Posterior cingulate gyrus (tissue), 11 donors: ENCODE measurements at regions not wholly inside any gene's neighbourhood (a gene's known extent, or its start where the extent isn't known, plus 50 kb on each side); places are given as distances from the start of the nearest gene placed in this dataset.
"Not testable (repeated sequence)": the region's sequence is repeated elsewhere in the genome, so short reads cannot be mapped to it uniquely, and the experiment has no call there.

ENCODE experiments used
- DNase-seq, 10 donors: peaks; one replicate each; pipeline versions ENCODE4 v3.0.0 to v3.0.0-alpha.2; 2020 to 2021; ENCODE audit warnings: mixed read lengths in 3 of 10
- intact Hi-C: fragments of 100-400 bp; cut with DNase I; formaldehyde crosslinking; loops from one replicate; pipeline ENCODE4 v1.15.1; 2023

GRCh38 chr2:146450131-146450530 lies 1394.7 kb upstream of the ACVR2A start:
- DNase-seq: no peak
- intact Hi-C loops: no loop called here

- DNase-seq: no peak
- intact Hi-C loops: no loop called here
Observed at GRCh38 chr2:146444987-146445386, 1399.8 kb upstream of the ACVR2A start.

GRCh38 chr2:146444085-146444484 lies 1400.7 kb upstream of the ACVR2A start:
- no peak for DNase-seq
- intact Hi-C loops: no loop called here

DNA sequence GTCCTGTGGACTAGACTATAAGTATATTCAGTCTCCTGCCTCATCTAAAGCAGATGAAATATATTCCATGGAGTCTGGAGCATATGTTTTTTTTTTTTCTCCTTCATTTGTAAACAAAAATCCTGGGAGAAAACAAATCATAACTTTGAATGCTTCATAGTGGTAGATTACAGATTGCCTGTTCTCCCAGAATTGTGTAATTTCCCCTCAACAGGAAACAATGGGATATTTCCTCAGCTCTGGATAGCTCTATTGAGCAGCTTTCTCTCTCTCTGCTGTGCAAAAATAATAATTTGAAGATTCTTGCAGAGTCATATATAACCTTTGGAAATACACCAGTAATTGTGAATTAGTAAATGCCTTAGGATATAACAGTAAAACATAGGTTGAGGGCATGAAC lies 1406.6 kb upstream of the ACVR2A start:
- DNase-seq: no peak
- intact Hi-C loops: no loop called here

DNA sequence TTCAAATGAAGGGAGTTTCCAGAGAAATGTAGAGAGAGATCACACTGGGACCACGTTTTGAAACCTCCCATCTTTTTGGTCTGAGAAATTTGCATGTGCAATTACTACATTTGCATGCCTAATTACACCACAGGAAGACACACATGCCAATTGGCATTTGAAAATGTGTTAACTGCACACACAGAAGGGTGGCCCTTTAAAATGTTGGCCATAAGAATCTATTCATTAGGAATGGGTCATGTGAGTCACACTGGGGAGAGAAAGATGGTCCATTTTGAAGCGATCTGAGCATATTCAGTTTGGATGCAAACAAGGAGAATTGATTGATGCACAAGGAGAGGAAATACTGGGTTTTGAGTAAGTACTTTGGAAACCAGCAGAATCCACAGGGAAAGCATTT lies 1407.1 kb upstream of the ACVR2A start:
- intact Hi-C loops: no loop called here
- no peak for DNase-seq

GRCh38 chr2:146433116-146433875 lies 1411.5 kb upstream of the ACVR2A start:
- intact Hi-C loops: no loop called here
- peak in 2 of 10 donors; percentile 32 to 56 for DNase-seq

- DNase-seq: no peak
- intact Hi-C loops: no loop called here
Observed at GRCh38 chr2:146429366-146429765, 1415.5 kb upstream of the ACVR2A start.

GRCh38 chr2:146417942-146418341 lies 1426.9 kb upstream of the ACVR2A start:
- DNase-seq: no peak
- intact Hi-C loops: no loop called here

GRCh38 chr2:146415291-146415690 lies 1429.5 kb upstream of the ACVR2A start:
- no peak for DNase-seq
- intact Hi-C loops: no loop called here

GRCh38 chr2:146414456-146414855 lies 1430.4 kb upstream of the ACVR2A start:
- intact Hi-C loops: no loop called here
- no peak for DNase-seq

GRCh38 chr2:146413086-146413610 lies 1431.7 kb upstream of the ACVR2A start:
- DNase-seq: peak in 3 of 10 donors; percentile 46 to 83 (median 49)
- intact Hi-C loops: no loop called here

GRCh38 chr2:146412625-146413024 lies 1432.2 kb upstream of the ACVR2A start:
- peak in 3 of 10 donors; percentile 55 to 70 (median 62) for DNase-seq
- intact Hi-C loops: no loop called here

- DNase-seq, intact Hi-C loops: not testable (repeated sequence)
Observed at GRCh38 chr2:146405402-146406309, 1439.2 kb upstream of the ACVR2A start.

DNA sequence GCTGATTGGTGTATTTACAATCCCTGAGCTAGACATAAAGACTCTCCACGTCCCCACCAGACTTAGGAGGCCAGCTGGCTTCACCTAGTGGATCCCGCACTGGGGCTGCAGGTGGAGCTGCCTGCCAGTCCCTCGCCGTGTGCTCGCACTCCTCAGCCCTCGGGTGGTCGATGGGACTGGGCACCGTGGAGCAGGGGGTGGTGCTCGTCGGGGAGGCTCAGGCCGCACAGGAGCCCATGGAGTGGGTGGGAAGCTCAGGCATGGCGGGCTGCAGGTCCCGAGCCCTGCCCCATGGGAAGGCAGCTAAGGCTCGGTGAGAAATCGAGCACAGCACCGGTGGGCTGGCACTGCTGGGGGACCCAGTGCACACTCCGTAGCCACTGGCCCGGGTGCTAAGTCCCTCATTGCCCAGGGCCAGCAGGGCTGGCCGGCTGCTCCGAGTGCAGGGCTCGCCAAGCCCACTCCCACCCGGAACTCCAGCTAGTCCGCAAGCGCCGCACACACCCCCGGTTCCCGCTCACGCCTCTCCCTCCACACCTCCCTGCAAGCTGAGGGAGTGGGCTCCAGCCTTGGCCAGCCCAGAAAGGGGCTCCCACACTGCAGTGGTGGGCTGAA lies 1441.2 kb upstream of the ACVR2A start:
- intact Hi-C loops: not testable (repeated sequence)
- DNase-seq: peak in 2 of 10 donors; percentile 47 to 71

- intact Hi-C loops: no loop called here
- DNase-seq: no peak
Observed at GRCh38 chr2:146392631-146393030, 1452.2 kb upstream of the ACVR2A start.

GRCh38 chr2:146392186-146392585 lies 1452.6 kb upstream of the ACVR2A start:
- peak in 2 of 10 donors; percentile 51 to 73 for DNase-seq
- intact Hi-C loops: no loop called here

GRCh38 chr2:146388757-146389156 lies 1456.1 kb upstream of the ACVR2A start:
- intact Hi-C loops: no loop called here
- DNase-seq: no peak

- intact Hi-C loops: no loop called here
- no peak for DNase-seq
Observed at GRCh38 chr2:146386096-146386495, 1458.7 kb upstream of the ACVR2A start.

DNA sequence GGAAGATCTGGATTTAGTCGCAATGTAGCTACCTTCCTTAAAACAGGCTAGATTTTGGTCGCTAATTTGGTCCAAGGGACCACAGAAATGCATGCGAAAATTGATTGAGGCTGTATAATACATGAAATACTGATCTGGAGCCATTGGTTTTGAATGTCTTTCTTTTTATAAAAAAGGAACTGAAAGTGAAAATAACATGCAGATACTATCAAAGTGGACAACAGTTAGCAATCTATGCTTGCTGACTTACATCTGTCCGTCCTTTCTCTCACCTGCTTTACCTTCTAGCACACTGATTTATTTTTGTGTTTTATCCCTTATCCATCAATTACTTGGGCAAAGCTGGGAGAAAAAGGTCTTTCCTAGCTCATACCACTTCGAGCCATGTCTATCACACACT lies 1459.8 kb upstream of the ACVR2A start:
- no peak for DNase-seq
- intact Hi-C loops: no loop called here

GRCh38 chr2:146376511-146377064 lies 1468.2 kb upstream of the ACVR2A start:
- intact Hi-C loops: no loop called here
- no peak for DNase-seq

DNA sequence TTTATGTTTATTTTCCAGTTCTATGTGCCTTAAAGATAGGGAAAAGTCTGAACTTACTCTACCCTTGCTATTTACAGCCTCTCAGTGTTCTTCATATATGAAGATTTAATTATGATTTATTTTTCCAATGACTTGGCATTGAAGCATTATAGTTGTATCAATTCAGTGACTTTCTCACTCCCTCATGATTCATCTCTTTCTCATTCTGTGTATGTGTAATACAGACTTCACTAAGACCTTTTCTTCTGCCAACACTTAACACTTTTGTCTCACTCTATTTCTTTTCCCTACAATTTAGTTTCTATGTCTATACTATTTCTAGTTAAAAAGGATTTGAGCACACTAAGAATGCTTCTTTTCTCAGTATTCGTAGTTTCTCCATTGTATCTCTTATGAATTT lies 1470.3 kb upstream of the ACVR2A start:
- DNase-seq: no peak
- intact Hi-C loops: no loop called here
